Lung (tissue), 11 donors: ENCODE measurements at regions not wholly inside any gene's neighbourhood (a gene's known extent, or its start where the extent isn't known, plus 50 kb on each side); places are given as distances from the start of the nearest gene placed in this dataset.

Experiments
- ATAC-seq: fragments of 200-7000 bp; cut with Tn5 transposase; one replicate; pipeline ENCODE4 v1.9.1; 2020; ENCODE audit warnings: moderate number of reproducible peaks; ENCODE audit not compliant: insufficient read depth, low FRiP score
- DNase-seq, 3 donors: peaks; one replicate each; pipeline ENCODE4 v3.0.0-alpha.2; 2013 to 2017
- H3K27ac ChIP-seq, 2 donors: one replicate each; pipeline ENCODE4 v1.5.1; 2013; ENCODE audit warnings: mild to moderate bottlenecking in 2 of 2, moderate library complexity in 2 of 2, control low read depth in 1 of 2, inconsistent platforms in 1 of 2, low read depth in 1 of 2, low read length in 1 of 2
- H3K27me3 ChIP-seq, 3 donors: one replicate each; pipeline ENCODE4 v1.5.1; 2013; ENCODE audit warnings: low read length in 2 of 3; ENCODE audit not compliant: control insufficient read depth in 3 of 3, insufficient read depth in 3 of 3
- H3K36me3 ChIP-seq, 4 donors: one replicate each; pipeline ENCODE4 v1.5.1; 2013; ENCODE audit warnings: low read length in 4 of 4, mild to moderate bottlenecking in 1 of 4, moderate library complexity in 1 of 4; ENCODE audit not compliant: control insufficient read depth in 4 of 4, insufficient read depth in 4 of 4
- H3K4me1 ChIP-seq, 5 donors: one replicate each; pipeline ENCODE4 v1.5.1; 2013; ENCODE audit warnings: low read length in 5 of 5, mild to moderate bottlenecking in 2 of 5, moderate library complexity in 1 of 5; ENCODE audit not compliant: control insufficient read depth in 5 of 5, insufficient read depth in 5 of 5
- H3K4me3 ChIP-seq: one replicate; pipeline ENCODE4 v1.5.1; 2013; ENCODE audit warnings: mild to moderate bottlenecking, control low read depth, moderate library complexity
- H3K9ac ChIP-seq, 2 donors: one replicate each; pipeline ENCODE4 v1.5.1; 2013; ENCODE audit warnings: low read length in 2 of 2, control low read depth in 1 of 2; ENCODE audit not compliant: insufficient read depth in 1 of 2
- H3K9me3 ChIP-seq, 4 donors: one replicate each; pipeline ENCODE4 v1.5.1; 2013; ENCODE audit warnings: low read length in 3 of 4, mild to moderate bottlenecking in 1 of 4, moderate library complexity in 1 of 4; ENCODE audit not compliant: control insufficient read depth in 4 of 4, insufficient read depth in 3 of 4
- CTCF ChIP-seq: IDR thresholded peaks from 2 replicates; pipeline ENCODE4 v1.5.1; 2012; ENCODE audit warnings: mild to moderate bottlenecking; ENCODE audit errors: control extremely low read depth, extremely low read depth
- WGBS, 2 donors: extraction: QIAGEN DNeasy Blood & Tissue Kit; methylation state at CpG; one replicate each; pipeline ENCODE4 v1.1.7; 2013; 5-methylcytosine and 5-hydroxymethylcytosine counted together
- donor health status: control.
- donor health status: control.
- donor health status: Bipolar disorder and iron deficiency.
- donor health status: healthy.
- donor health status: DM: yes; HTN: yes; CAD: no.

- TF ChIP-seq CTCF, result no peak
- H3K4me1 ChIP-seq, result no peaks in the 10 kb centered on the region
- H3K9me3 ChIP-seq, result peaks cover 0 to 2% (median 0%) of the 10 kb centered on the region in 4 donors
- H3K27ac ChIP-seq, result no peak overlapping the region
- DNase-seq (peak in 1 of 3 donors; percentile 2), ATAC-seq (no peak)
- WGBS, 2 donors, result 54 to 62% methylated on average over 16 of the region's 16 CpGs
- H3K27me3 ChIP-seq, result peaks cover 0 to 41% (median 8%) of the 10 kb centered on the region in 3 donors
- H3K36me3 ChIP-seq, result no peaks in the 10 kb centered on the region
- H3K4me3 ChIP-seq, result no peak overlapping the region
- no peak overlapping the region for H3K9ac ChIP-seq
Measured at GRCh38 chr17:79372470-79373238, 238.2 kb downstream of the RBFOX3 start.

DNA sequence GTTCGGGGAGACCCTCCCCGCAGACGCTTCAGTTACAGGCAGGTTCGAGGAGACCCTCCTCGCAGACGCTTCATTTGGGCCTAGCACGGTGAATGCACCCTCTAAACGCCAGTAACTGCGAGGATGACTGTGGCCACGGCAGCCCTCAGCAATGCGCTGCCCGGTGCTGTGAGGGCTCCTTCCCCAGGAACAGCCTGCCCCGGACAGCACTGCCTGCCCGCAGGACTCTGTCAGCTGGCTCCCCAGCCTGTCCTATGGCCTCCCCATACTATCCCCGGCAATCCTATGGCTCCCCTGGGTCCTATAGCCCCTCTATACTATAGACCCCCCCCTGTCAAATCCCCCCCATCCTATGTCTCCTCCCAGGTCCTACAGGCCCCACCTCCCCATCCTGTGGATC lies 238.9 kb downstream of the RBFOX3 start:
- H3K27me3 ChIP-seq, result peaks cover 0 to 41% (median 5%) of the 10 kb centered on the region in 3 donors
- 67 to 75% methylated on average over 15 of the region's 15 CpGs for WGBS, 2 donors
- H3K4me3 ChIP-seq, result no peak overlapping the region

DNA sequence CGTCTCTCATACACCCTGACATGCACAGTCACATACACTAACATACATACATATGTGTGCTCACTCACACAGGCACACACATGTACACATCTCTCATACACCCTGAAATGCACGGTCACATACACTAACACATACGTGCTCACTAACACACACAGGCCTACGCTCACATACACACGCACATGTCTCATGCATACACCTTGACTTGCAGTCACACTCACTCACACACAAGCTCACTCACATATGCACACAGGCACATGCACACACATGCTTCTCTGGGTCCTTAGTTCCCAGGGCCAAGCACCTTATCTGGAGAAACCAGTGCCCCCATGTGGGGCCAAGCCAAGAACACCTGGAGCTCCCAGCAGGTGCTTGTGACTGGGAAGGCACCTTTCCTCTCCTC lies 240.3 kb downstream of the RBFOX3 start:
- no peaks in the 10 kb centered on the region for H3K4me1 ChIP-seq
- no peaks in the 10 kb centered on the region for H3K36me3 ChIP-seq
- no peak overlapping the region for H3K4me3 ChIP-seq
- 72 to 75% methylated on average over 5 of the region's 5 CpGs for WGBS, 2 donors
- ATAC-seq, result no peak
- DNase-seq, result no peak
- peaks cover 0 to 4% (median 0%) of the 10 kb centered on the region in 4 donors for H3K9me3 ChIP-seq
- no peak overlapping the region for H3K9ac ChIP-seq
- no peak overlapping the region for H3K27ac ChIP-seq
- H3K27me3 ChIP-seq, result peaks cover 0 to 38% (median 8%) of the 10 kb centered on the region in 3 donors
- TF ChIP-seq CTCF, result no peak

More for the DNA sequence above, 238.9 kb downstream of the RBFOX3 start:
- DNase-seq (no peak), ATAC-seq (no peak)
- TF ChIP-seq CTCF, result no peak
- H3K27ac ChIP-seq, result no peak overlapping the region
- H3K4me1 ChIP-seq, result no peaks in the 10 kb centered on the region
- peaks cover 0 to 2% (median 0%) of the 10 kb centered on the region in 4 donors for H3K9me3 ChIP-seq
- H3K9ac ChIP-seq, result no peak overlapping the region
- H3K36me3 ChIP-seq, result no peaks in the 10 kb centered on the region
